CD4-positive, alpha-beta T cell treated with Interleukin-21 for 1 hour (primary cell): ENCODE measurements at regions not wholly inside any gene's neighbourhood (a gene's known extent, or its start where the extent isn't known, plus 50 kb on each side); places are given as distances from the start of the nearest gene placed in this dataset.
"Not testable (repeated sequence)": the region's sequence is repeated elsewhere in the genome, so short reads cannot be mapped to it uniquely, and the experiment has no call there.

ENCODE experiments used
- DNase-seq: peaks from one replicate; pipeline ENCODE4 v3.0.0-alpha.2; 2020

DNA sequence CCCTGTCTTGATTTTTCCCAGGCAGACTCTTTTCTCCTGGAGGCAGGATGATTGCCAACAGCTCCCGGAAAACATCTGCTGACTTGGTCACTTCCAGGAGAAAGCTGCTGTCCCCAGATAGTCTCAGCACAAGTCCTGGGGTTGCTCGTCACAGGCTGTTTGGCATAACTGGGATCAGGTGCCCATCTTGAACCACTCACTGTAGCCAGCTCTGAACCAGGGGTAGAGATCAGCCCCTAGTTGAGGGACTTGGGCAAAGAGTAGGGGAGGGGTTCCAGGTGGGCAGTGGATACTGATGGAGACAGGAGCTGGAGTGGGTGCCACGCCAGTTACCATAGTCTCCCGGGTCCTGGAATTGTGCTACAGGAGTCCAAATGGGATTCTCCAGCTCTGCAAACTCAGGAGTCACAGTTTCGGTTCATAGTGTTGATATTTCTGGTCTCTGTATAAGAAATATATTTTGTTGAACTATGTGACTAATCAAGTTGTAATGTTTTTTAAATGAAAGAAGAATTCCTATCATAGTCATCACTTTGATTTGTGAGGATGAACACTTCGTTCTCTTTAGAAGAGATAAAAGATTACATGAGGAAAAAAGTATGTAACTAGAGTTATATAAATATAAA is 1154.5 kb downstream of the AACS start:
- no peak for DNase-seq

DNA sequence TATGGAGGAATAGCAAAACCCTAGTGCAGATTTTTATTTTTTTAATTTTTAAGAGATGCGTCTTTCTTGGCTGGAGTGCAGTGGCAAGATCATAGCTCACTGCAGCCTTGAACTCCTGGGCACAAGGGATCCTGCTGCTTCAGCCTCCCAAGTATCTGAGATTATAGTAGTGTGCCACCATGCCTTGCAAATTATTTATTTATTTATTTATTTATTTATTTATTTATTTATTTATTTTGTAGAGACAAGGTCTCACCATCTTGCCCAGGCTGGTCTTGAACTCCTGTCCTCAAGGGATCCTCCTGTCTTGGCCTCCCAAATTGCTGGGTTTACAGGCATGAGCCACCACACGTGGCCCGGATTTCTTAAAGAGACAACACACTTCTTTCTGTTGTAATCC is 1158.8 kb downstream of the AACS start:
- no peak for DNase-seq

DNA sequence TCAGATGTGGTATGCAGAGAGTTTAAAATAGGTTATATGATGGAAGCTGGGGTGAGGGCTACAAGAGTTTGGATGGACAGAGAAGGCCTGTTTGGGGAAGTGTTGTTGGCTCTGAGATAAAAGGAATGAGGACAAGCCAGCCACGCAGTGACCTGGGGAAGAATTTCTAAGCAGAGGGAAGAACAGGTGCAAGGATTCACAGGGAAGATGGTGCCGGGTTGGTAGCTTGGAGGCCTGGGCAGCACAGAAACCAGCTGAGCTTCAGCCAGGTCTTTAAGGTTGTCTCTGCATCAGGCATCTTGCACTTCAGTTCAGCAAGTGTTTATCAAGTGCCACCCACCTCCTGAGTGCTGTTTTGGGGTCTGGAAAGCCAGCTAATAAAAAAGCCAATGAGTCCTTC is 1163.7 kb downstream of the AACS start:
- no peak for DNase-seq

GRCh38 chr12:126232711-126233110 is 1167.5 kb downstream of the AACS start:
- DNase-seq, result no peak

- DNase-seq, result no peak
These were observed 1168.4 kb downstream of the AACS start for GRCh38 chr12:126233625-126234024.

DNA sequence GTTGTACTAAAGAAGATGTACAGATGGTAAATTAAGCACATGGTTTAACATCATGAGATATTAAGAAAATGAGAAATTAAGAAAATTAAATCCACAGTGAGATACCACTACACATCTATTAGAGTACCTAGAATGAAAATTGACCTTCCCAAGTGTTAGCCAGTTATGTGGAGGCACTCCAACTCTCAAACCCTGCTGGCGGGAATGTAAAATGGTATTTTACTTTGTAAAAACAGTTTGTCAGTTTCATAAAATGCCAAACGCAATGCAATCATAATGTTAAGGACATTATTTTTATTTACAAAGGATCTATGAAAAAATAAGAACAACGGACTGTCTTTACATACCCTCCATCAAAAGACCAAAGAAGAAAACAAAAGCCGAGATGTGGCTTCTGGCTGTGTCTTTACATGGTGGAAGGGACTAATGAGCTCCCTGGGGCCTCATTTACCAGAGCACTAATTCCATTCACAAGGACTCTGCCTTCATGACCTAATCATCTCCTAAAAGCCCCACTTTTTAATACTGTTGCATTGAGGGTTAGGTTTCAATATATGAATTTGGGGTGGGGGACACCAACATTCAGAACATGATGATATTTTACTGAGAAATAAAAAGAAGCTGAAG is 1178.7 kb downstream of the AACS start:
- no peak for DNase-seq

GRCh38 chr12:126247936-126248335 is 1182.7 kb downstream of the AACS start:
- no peak for DNase-seq

DNA sequence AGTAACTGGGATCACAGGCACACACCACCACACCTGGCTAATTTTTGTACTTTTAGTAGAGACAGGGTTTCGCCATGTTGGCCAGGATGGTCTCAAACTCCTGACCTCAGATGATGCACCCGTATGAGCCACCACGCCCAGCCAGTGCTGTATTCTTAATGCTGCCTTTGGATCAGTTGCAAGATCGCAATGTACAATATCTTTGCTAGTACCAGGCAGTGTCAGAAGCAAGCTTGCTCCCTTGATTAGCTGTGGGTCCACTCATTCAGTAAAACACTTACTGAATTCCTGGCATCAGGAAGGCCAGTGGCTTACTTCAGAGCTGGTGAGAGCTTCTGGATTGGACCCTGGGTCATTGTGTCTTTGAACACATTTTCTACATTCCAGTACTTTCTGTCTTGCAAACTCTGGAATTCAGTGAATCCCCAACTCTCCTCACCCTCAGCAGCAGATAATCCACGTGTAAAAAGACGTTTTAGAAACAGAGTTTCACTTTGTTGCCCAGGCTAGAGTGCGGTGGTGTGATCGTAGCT is 1183.7 kb downstream of the AACS start:
- no peak for DNase-seq

DNA sequence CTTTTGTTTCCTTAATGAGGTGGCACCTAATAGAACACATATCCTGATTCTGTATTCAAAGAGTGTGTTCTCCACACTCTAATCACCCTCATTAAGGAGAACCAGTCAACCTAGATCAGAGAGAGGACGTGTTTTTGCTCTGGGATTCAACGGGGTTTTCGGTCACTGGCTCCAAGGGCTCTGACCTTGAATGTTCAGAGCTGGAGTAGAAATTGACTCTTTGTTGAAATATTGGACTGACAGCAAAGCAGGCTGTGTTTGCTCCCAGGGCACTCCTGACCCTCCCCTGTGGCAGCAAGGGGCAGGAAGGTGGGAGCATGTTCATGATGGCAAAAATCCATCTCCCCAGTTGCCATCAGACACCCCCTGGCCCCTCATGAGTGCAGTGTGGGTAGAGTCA is 1193.0 kb downstream of the AACS start:
- no peak for DNase-seq

DNA sequence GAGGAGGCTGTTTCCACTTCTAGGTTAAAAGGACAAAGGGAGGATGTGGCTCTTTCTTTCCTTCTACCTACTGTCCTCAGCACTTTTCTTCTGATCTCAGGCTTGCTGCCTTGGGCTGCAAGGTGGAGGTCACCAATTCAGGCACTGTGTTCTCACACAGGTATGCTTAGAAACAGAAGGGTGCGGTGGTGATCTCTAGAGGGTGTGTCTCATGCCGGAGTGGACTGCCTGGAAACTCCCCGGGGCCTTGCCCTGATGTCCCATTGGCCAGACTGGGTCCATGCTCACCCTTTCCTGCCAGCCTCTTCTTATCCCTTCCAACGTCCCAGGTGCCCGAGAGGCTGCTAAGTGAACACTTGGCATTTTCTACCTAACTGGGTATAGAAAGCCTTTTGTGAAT is 1197.6 kb downstream of the AACS start:
- no peak for DNase-seq

DNA sequence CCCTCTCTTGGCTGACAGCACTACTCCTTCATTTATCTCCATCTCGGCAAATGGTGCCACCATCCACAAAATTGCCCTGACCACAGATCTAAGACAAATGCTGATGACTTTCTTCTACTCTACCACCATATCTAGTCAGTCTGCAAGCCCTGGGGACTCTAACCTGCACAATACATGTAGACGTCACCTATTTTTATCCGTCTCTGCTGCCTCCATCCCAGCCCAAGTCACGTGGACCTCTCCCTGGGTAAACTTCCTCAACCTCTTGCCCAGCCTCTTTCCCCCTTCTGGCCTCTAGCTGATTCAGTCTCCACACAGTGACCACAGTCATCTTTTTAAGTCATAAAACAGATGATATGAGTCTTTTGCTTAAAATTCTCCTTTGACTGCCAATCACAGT is 1203.0 kb downstream of the AACS start:
- DNase-seq, result no peak

DNA sequence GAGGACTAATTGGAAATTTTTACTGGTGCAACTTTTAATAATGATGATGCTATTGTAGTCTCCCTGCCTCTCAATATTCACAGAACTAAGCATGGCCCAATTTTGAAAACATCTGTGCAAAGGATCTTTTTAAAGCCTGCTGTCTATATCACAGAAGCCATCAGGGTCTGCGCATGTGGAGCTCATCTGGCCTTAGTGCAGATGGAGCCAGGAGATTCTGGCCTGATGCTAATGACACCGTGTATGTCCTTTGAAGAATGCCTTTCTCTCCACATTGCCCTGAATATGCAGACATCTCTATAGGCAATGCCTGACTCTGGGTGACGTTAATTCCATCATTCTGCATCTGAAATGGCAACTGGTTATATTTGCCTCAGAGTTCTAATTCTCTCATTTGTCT is 1205.9 kb downstream of the AACS start:
- DNase-seq, result no peak

GRCh38 chr12:126282691-126283090 is 1217.5 kb downstream of the AACS start:
- DNase-seq, result no peak

DNA sequence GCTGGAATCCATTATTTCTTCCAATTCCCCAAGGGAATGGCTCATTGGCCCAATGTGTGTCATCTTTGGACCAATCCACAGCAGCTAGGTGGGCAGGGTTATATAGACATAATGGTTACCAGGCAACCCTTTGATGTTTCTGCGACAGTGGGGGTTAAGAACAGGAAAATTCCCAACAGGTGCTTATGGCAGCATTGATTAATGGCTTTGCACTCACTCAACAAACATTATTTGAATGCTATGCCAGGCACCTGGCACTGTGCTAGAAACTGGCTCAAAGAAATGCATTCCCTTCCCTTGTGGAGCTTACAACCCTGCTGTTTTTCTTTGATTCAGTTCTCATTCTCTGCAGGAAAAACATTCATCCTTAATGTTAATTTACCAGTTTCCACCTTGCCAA is 1221.0 kb downstream of the AACS start:
- DNase-seq, result no peak

GRCh38 chr12:126290456-126290855 is 1225.2 kb downstream of the AACS start:
- no peak for DNase-seq

DNA sequence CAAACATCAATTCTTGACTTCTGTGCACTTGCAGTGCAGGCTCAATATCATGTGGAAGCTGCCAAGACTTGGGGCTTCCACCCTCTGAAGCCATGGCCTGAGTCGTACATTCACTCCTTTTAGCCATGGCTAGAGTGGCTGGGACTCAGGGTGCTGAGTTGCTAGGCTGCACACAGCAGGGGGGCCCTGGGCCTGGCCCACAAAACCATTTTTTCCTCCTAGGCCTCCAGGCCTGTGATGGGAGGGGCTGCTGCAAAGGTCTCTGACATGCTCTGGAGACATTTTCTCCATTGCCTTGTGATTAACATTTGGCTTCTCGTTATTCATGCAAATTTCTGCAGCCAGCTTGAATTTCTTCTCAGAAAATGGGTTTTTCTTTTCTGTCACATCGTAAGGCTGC is 1226.8 kb downstream of the AACS start:
- DNase-seq, result not testable (repeated sequence)

DNA sequence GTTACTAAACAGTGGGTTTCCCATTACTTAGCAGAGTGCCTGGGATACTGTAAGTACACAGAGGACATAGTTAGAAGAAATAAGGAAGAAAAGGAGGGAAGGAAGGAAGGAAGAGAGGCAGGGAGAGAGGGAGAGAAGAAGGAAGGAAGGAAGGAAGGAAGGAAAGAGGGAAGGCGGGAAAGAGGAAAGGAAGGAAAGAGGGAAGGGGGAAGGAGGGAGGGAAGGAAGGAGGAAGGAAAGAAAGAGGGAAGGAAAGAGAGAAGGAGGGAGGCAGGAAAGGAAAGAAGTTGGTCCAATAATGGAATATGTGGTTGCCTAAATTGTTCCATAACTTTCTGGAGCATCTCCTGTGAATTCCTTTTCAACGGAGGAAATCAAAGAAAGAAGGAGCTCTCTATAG is 1230.4 kb downstream of the AACS start:
- no peak for DNase-seq

DNA sequence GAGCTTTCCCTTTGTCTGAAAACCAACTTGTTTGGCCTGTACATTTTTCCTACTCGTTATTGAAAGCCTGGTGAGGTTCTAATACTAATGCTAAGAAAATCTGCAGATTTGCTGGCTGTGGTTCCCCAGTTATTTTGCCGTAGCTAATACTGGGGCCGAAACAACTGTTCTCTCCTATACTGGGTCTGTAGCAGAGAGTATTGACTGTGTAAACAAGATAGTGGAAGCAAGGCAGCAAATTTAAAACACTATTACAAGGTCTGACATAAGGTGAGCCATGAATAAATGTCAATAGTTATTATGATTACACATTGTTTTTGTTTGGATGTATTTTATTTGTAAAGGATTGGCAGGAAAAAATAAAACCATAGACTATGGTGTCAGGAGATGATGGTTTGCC is 1244.0 kb downstream of the AACS start:
- DNase-seq, result no peak

GRCh38 chr12:126312457-126312856 is 1247.2 kb downstream of the AACS start:
- no peak for DNase-seq

DNA sequence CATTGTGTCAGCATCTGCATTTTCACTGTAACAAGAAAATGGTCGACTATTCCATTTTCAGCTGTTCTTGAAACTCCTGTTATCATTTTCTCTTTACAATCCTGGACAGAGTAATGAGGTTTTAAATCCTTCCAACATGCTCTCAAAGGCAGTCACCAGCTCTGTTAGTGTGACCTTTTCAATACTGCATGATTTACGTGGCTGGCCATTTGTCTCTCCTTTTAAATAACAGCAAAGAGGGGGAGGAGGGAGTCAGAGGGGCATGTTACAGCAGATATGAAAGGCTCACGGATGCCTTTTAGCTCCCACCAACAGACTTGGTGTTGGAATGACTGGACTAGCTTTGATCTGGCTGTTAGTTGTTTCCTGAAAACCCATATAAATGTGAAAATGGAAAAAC is 1251.2 kb downstream of the AACS start:
- no peak for DNase-seq

GRCh38 chr12:126337556-126338441 is 1272.6 kb downstream of the AACS start:
- DNase-seq, result no peak

GRCh38 chr12:126342866-126343265 is 1277.6 kb downstream of the AACS start:
- no peak for DNase-seq

- DNase-seq, result no peak
These were observed 1278.1 kb downstream of the AACS start for GRCh38 chr12:126343321-126343720.

DNA sequence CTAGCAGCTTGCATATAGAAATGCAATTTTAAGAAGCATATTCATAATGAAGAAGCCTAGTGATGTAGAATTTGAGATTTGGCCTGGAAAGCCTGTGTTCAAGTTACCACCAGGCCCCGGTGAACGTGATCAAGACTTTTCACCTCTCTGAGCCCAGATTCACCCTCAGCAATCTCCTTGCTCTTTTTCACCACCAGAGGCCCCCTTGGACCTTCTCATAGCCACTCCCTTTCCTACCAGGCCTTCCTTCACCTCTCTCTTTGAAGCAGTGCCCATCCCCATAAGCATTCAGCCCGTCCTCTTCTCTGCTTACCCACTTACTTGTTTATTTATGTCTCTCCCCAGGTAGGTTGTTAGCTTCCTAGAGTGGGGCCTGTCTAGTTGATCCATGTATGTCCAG is 1280.9 kb downstream of the AACS start:
- no peak for DNase-seq
